H1 (cell line): ENCODE measurements at regions not wholly inside any gene's neighbourhood (a gene's known extent, or its start where the extent isn't known, plus 50 kb on each side); places are given as distances from the start of the nearest gene placed in this dataset.

Source experiments
- CTCF ChIA-PET: fragments of 300-600 bp; sonication (Branson Sonifier 250); formaldehyde crosslinking; loops from one replicate; lab custom pipeline; 2021; ENCODE audit not compliant: partially characterized antibody; lab: Charles Lee
- POLR2A ChIA-PET: fragments of 300-600 bp; sonication (Branson Sonifier 250); formaldehyde crosslinking; loops from one replicate; lab custom pipeline; 2021; ENCODE audit warnings: inconsistent platforms; ENCODE audit not compliant: partially characterized antibody; lab: Charles Lee
- DNase-seq, 2 experiments: peaks; one replicate each; pipeline versions ENCODE4 v3.0.0 to v3.0.0-alpha.2; 2010 to 2022; ENCODE audit warnings: low spot score in 2 of 2, low read depth in 1 of 2, mixed read lengths in 1 of 2
- FAIRE-seq: peaks from 2 replicates; lab custom pipeline; 2011; peaks lifted over from hg19 to GRCh38; lab: Jason Lieb, UNC
- H2AFZ ChIP-seq: 2 replicates; pipeline ENCODE4 v1.8.1; 2012; ENCODE audit warnings: low read length, inconsistent platforms
- H2AK5ac ChIP-seq: 2 replicates; pipeline ENCODE4 v1.6.1; 2013; ENCODE audit warnings: low read depth, low read length
- H2BK120ac ChIP-seq: replicated peaks from 2 replicates; pipeline ENCODE3; 2013; ENCODE audit warnings: low read depth, low read length, inconsistent platforms
- H2BK12ac ChIP-seq: 2 replicates; pipeline ENCODE4 v1.6.1; 2013; ENCODE audit warnings: low read depth, low read length
- H2BK15ac ChIP-seq: 2 replicates; pipeline ENCODE4 v1.6.1; 2013; ENCODE audit warnings: low read length
- H2BK20ac ChIP-seq: 2 replicates; pipeline ENCODE4 v1.6.1; 2013; ENCODE audit warnings: low read length
- H2BK5ac ChIP-seq: 2 replicates; pipeline ENCODE4 v1.6.1; 2013; ENCODE audit warnings: low read depth, low read length
- H3K14ac ChIP-seq: 2 replicates; pipeline ENCODE4 v1.6.1; 2013; ENCODE audit warnings: inconsistent platforms; ENCODE audit not compliant: insufficient read length
- H3K18ac ChIP-seq: 2 replicates; pipeline ENCODE4 v1.6.1; 2013; ENCODE audit warnings: low read length; ENCODE audit errors: extremely low read depth
- H3K23ac ChIP-seq: 2 replicates; pipeline ENCODE4 v1.6.1; 2013; ENCODE audit warnings: inconsistent platforms; ENCODE audit not compliant: insufficient read length
- H3K23me2 ChIP-seq: 2 replicates; pipeline ENCODE4 v1.6.1; 2013; ENCODE audit warnings: low read depth, low read length
- H3K27ac ChIP-seq: 2 replicates; pipeline ENCODE4 v1.6.1; 2011; ENCODE audit warnings: low read depth, low read length, inconsistent platforms
- H3K27me3 ChIP-seq, 4 experiments: replicated peaks in 1 of 4; 1 replicate in 1 of 4; 2 replicates in 3 of 4; pipeline versions ENCODE4 v1.6.1 to v1.8.1; 2011 to 2013; ENCODE audit warnings: low read length in 3 of 4, mild to moderate bottlenecking in 3 of 4, inconsistent platforms in 2 of 4, mixed read lengths in 2 of 4, moderate library complexity in 1 of 4; ENCODE audit not compliant: control insufficient read depth in 3 of 4, insufficient read depth in 3 of 4; ENCODE audit errors: extremely low read depth in 1 of 4
- H3K36me3 ChIP-seq, 4 experiments: 2 replicates each; pipeline versions ENCODE4 v1.6.1 to v1.8.1; 2011 to 2013; ENCODE audit warnings: mild to moderate bottlenecking in 4 of 4, low read length in 3 of 4, moderate library complexity in 2 of 4, control low read depth in 1 of 4, inconsistent platforms in 1 of 4; ENCODE audit not compliant: insufficient read depth in 4 of 4, control insufficient read depth in 2 of 4
- H3K4ac ChIP-seq: replicated peaks from 2 replicates; pipeline ENCODE3; 2013; ENCODE audit warnings: low read length, low read depth, mixed read lengths, inconsistent platforms; ENCODE audit not compliant: insufficient read length
- H3K4me1 ChIP-seq, 4 experiments: replicated peaks in 1 of 4; 1 replicate in 1 of 4; 2 replicates in 3 of 4; pipeline versions ENCODE4 v1.6.1 to v1.8.1; 2011 to 2013; ENCODE audit warnings: low read length in 3 of 4, inconsistent platforms in 2 of 4, mixed read lengths in 1 of 4; ENCODE audit not compliant: insufficient read depth in 4 of 4, control insufficient read depth in 3 of 4
- H3K4me2 ChIP-seq, 2 experiments: 2 replicates each; pipeline versions ENCODE4 v1.6.1 to v1.8.1; 2011 to 2013; ENCODE audit warnings: low read depth in 2 of 2, low read length in 2 of 2, control low read depth in 1 of 2, inconsistent platforms in 1 of 2, mild to moderate bottlenecking in 1 of 2; ENCODE audit not compliant: insufficient read depth in 1 of 2
- H3K4me3 ChIP-seq, 4 experiments: fragments of 200-600, 300-600 bp in 1 of 4; sonication (generic), shearing (Covaris generic), sonication (Bioruptor Twin) in 1 of 4; 2 replicates each; pipeline versions ENCODE4 v1.5.1 to v1.8.1; 2011 to 2016; ENCODE audit warnings: low read length in 4 of 4, low read depth in 3 of 4, control low read depth in 2 of 4, inconsistent platforms in 2 of 4, mild to moderate bottlenecking in 2 of 4, mixed read lengths in 1 of 4, moderate library complexity in 1 of 4; ENCODE audit not compliant: insufficient read depth in 2 of 4; ENCODE audit errors: extremely low read depth in 1 of 4
- H3K56ac ChIP-seq: replicated peaks from 2 replicates; pipeline ENCODE3; 2013; ENCODE audit warnings: low read depth, mild to moderate bottlenecking, mixed read lengths, low read length, inconsistent platforms; ENCODE audit not compliant: insufficient read length
- H3K79me1 ChIP-seq: 2 replicates; pipeline ENCODE4 v1.6.1; 2013; ENCODE audit warnings: low read depth, low read length, control low read depth
- H3K79me2 ChIP-seq, 2 experiments: 2 replicates each; pipeline versions ENCODE4 v1.6.1 to v1.8.1; 2012 to 2013; ENCODE audit warnings: low read length in 2 of 2, mild to moderate bottlenecking in 2 of 2, inconsistent platforms in 1 of 2; ENCODE audit not compliant: insufficient read depth in 2 of 2, control insufficient read depth in 1 of 2
- H3K9ac ChIP-seq, 4 experiments: replicated peaks in 1 of 4; 1 replicate in 1 of 4; 2 replicates in 3 of 4; pipeline versions ENCODE4 v1.6.1 to v1.8.1; 2011 to 2013; ENCODE audit warnings: low read depth in 3 of 4, low read length in 3 of 4, control low read depth in 2 of 4, mild to moderate bottlenecking in 2 of 4, moderate library complexity in 2 of 4, inconsistent platforms in 1 of 4; ENCODE audit errors: extremely low read depth in 1 of 4
- H3K9me3 ChIP-seq, 2 experiments: 2 replicates each; pipeline versions ENCODE4 v1.6.1 to v1.8.1; 2012 to 2013; ENCODE audit warnings: mild to moderate bottlenecking in 2 of 2, moderate library complexity in 2 of 2, control low read depth in 1 of 2, inconsistent platforms in 1 of 2, low read depth in 1 of 2, low read length in 1 of 2, mixed read lengths in 1 of 2; ENCODE audit not compliant: insufficient read depth in 2 of 2
- H4K20me1 ChIP-seq, 2 experiments: replicated peaks in 1 of 2; 2 replicates each; pipeline versions ENCODE3 to v1.8.1; 2011 to 2013; ENCODE audit warnings: inconsistent platforms in 2 of 2, low read length in 2 of 2, mild to moderate bottlenecking in 1 of 2; ENCODE audit not compliant: insufficient read depth in 2 of 2, control insufficient read depth in 1 of 2
- H4K5ac ChIP-seq: 2 replicates; pipeline ENCODE4 v1.6.1; 2013; ENCODE audit warnings: low read length, low read depth, mixed read lengths, inconsistent platforms; ENCODE audit not compliant: insufficient read length
- H4K8ac ChIP-seq: 2 replicates; pipeline ENCODE4 v1.8.0; 2013; ENCODE audit warnings: mild to moderate bottlenecking, moderate library complexity, low read length, inconsistent platforms; ENCODE audit not compliant: insufficient read depth; ENCODE audit errors: extremely low read depth
- H4K91ac ChIP-seq: replicated peaks from 2 replicates; pipeline ENCODE3; 2013; ENCODE audit warnings: low read length, mixed read lengths, inconsistent platforms; ENCODE audit not compliant: insufficient read length
- TF ChIP-seq, protein P1 (sequence below): fragments of 300-600 bp; sonication (generic); IDR thresholded peaks from 2 replicates; pipeline ENCODE4 v1.7.1; 2012; ENCODE audit warnings: low read length, moderate library complexity, mild to moderate bottlenecking, inconsistent platforms; ENCODE audit not compliant: insufficient replicate concordance

DNA sequence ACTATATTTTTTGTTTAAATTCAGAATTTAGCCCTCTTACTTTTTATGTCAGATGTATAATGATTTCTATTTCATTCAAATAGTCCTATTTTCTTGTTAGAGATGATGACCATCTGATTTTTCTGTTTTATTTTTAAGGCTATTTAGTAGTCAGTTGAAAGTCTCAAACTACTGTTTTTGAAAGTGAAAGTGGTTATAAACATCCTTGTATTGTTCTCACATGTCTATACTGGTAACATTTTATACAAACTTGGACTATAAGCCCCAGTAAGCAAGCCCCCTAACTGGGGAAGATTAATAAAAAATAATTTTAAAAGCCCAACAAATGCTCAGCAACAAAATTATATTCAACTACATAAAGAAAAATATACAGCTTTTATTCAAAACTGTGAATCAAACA, 271.3 kb upstream of the RGS18 start:
- H3K9me3 ChIP-seq, result no peaks in the 10 kb centered on the region
- no peaks in the 10 kb centered on the region for H3K36me3 ChIP-seq
- no peak for FAIRE-seq
- no peak overlapping the region for H3K56ac ChIP-seq
- H3K4me1 ChIP-seq, result no peaks in the 10 kb centered on the region
- H3K79me2 ChIP-seq, result no peaks in the 10 kb centered on the region
- H3K23me2 ChIP-seq, result no peaks in the 10 kb centered on the region
- H3K4me3 ChIP-seq, result no peak overlapping the region
- no peak overlapping the region for H2BK12ac ChIP-seq
- H3K4me2 ChIP-seq, result no peak overlapping the region
- POLR2A ChIA-PET, result no interaction called here
- no peak overlapping the region for H2BK120ac ChIP-seq
- H3K9ac ChIP-seq, result no peak overlapping the region
- H4K91ac ChIP-seq, result no peak overlapping the region
- H3K79me1 ChIP-seq, result no peaks in the 10 kb centered on the region
- H2AFZ ChIP-seq, result no peak overlapping the region
- H4K8ac ChIP-seq, result no peak overlapping the region
- no peak overlapping the region for H3K14ac ChIP-seq
- H3K27ac ChIP-seq, result no peak overlapping the region
- H4K20me1 ChIP-seq, result no peaks in the 10 kb centered on the region
- no peak overlapping the region for H3K18ac ChIP-seq
- H2AK5ac ChIP-seq, result no peak overlapping the region
- CTCF ChIA-PET, result no interaction called here
- no peak overlapping the region for H4K5ac ChIP-seq
- no peak overlapping the region for H2BK20ac ChIP-seq
- H3K4ac ChIP-seq, result no peak overlapping the region
- H2BK5ac ChIP-seq, result no peak overlapping the region
- no peak overlapping the region for H3K23ac ChIP-seq
- DNase-seq, result no peak
- no peak overlapping the region for H2BK15ac ChIP-seq
- H3K27me3 ChIP-seq, result no peaks in the 10 kb centered on the region
- TF ChIP-seq, protein P1, sequence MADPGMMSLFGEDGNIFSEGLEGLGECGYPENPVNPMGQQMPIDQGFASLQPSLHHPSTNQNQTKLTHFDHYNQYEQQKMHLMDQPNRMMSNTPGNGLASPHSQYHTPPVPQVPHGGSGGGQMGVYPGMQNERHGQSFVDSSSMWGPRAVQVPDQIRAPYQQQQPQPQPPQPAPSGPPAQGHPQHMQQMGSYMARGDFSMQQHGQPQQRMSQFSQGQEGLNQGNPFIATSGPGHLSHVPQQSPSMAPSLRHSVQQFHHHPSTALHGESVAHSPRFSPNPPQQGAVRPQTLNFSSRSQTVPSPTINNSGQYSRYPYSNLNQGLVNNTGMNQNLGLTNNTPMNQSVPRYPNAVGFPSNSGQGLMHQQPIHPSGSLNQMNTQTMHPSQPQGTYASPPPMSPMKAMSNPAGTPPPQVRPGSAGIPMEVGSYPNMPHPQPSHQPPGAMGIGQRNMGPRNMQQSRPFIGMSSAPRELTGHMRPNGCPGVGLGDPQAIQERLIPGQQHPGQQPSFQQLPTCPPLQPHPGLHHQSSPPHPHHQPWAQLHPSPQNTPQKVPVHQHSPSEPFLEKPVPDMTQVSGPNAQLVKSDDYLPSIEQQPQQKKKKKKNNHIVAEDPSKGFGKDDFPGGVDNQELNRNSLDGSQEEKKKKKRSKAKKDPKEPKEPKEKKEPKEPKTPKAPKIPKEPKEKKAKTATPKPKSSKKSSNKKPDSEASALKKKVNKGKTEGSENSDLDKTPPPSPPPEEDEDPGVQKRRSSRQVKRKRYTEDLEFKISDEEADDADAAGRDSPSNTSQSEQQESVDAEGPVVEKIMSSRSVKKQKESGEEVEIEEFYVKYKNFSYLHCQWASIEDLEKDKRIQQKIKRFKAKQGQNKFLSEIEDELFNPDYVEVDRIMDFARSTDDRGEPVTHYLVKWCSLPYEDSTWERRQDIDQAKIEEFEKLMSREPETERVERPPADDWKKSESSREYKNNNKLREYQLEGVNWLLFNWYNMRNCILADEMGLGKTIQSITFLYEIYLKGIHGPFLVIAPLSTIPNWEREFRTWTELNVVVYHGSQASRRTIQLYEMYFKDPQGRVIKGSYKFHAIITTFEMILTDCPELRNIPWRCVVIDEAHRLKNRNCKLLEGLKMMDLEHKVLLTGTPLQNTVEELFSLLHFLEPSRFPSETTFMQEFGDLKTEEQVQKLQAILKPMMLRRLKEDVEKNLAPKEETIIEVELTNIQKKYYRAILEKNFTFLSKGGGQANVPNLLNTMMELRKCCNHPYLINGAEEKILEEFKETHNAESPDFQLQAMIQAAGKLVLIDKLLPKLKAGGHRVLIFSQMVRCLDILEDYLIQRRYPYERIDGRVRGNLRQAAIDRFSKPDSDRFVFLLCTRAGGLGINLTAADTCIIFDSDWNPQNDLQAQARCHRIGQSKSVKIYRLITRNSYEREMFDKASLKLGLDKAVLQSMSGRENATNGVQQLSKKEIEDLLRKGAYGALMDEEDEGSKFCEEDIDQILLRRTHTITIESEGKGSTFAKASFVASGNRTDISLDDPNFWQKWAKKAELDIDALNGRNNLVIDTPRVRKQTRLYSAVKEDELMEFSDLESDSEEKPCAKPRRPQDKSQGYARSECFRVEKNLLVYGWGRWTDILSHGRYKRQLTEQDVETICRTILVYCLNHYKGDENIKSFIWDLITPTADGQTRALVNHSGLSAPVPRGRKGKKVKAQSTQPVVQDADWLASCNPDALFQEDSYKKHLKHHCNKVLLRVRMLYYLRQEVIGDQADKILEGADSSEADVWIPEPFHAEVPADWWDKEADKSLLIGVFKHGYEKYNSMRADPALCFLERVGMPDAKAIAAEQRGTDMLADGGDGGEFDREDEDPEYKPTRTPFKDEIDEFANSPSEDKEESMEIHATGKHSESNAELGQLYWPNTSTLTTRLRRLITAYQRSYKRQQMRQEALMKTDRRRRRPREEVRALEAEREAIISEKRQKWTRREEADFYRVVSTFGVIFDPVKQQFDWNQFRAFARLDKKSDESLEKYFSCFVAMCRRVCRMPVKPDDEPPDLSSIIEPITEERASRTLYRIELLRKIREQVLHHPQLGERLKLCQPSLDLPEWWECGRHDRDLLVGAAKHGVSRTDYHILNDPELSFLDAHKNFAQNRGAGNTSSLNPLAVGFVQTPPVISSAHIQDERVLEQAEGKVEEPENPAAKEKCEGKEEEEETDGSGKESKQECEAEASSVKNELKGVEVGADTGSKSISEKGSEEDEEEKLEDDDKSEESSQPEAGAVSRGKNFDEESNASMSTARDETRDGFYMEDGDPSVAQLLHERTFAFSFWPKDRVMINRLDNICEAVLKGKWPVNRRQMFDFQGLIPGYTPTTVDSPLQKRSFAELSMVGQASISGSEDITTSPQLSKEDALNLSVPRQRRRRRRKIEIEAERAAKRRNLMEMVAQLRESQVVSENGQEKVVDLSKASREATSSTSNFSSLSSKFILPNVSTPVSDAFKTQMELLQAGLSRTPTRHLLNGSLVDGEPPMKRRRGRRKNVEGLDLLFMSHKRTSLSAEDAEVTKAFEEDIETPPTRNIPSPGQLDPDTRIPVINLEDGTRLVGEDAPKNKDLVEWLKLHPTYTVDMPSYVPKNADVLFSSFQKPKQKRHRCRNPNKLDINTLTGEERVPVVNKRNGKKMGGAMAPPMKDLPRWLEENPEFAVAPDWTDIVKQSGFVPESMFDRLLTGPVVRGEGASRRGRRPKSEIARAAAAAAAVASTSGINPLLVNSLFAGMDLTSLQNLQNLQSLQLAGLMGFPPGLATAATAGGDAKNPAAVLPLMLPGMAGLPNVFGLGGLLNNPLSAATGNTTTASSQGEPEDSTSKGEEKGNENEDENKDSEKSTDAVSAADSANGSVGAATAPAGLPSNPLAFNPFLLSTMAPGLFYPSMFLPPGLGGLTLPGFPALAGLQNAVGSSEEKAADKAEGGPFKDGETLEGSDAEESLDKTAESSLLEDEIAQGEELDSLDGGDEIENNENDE, result no peak
